GM12878 (cell line): ENCODE measurements at regions not wholly inside any gene's neighbourhood (a gene's known extent, or its start where the extent isn't known, plus 50 kb on each side); places are given as distances from the start of the nearest gene placed in this dataset.

Experiments
- ATAC-seq: fragments of 200-7000 bp; cut with Tn5 transposase; 3 replicates; pipeline ENCODE4 v1.9.1; 2020; ENCODE audit warnings: mild to moderate bottlenecking, moderate library complexity
- BruUV-seq: library from RNA; stranded (reverse); fragments of 400-500 nt; replicated peaks from 2 replicates; lab custom pipeline; 2021; lab: Mats Ljungman, UMichigan
- CTCF ChIA-PET: fragments of 300-600 bp; sonication (Branson Sonifier 250); formaldehyde crosslinking; extraction: SDS; loops from one replicate; lab custom pipeline; 2021; ENCODE audit warnings: inconsistent platforms; lab: Yijun Ruan, JAX
- POLR2A ChIA-PET: fragments of 350-600 bp; formaldehyde crosslinking; extraction: SDS; loops from one replicate; lab custom pipeline; 2021; ENCODE audit warnings: inconsistent platforms; lab: Charles Lee
- RAD21 ChIA-PET: fragments of 300-600 bp; sonication (Branson Sonifier 250); formaldehyde crosslinking; loops from one replicate; lab custom pipeline; 2023; ENCODE audit warnings: antibody characterized with exemption; ENCODE audit not compliant: unreplicated experiment; lab: Charles Lee
- SMC1A ChIA-PET: fragments of 300-600 bp; sonication (Branson Sonifier 250); formaldehyde crosslinking; loops from one replicate; lab custom pipeline; 2023; ENCODE audit not compliant: unreplicated experiment, uncharacterized antibody; lab: Charles Lee
- DNase-seq: peaks from one replicate; pipeline ENCODE4 v3.0.0-alpha.2; 2011; ENCODE audit warnings: low read depth, low spot score
- FAIRE-seq: peaks from 3 replicates; lab custom pipeline; 2011; peaks lifted over from hg19 to GRCh38; lab: Jason Lieb, UNC
- H2AFZ ChIP-seq: 2 replicates; pipeline ENCODE4 v1.6.0; 2011; ENCODE audit warnings: low read depth, low read length, control low read depth; ENCODE audit not compliant: control insufficient read depth
- H3K27ac ChIP-seq: 2 replicates; pipeline ENCODE4 v1.5.1; 2011; ENCODE audit warnings: control low read depth; ENCODE audit not compliant: control insufficient read depth, insufficient read depth
- H3K27me3 ChIP-seq, 2 experiments: replicated peaks in 1 of 2; 2 replicates each; pipeline versions ENCODE4 v1.6.0 to v1.6.1; 2011; ENCODE audit warnings: low read length in 1 of 2; ENCODE audit not compliant: control insufficient read depth in 2 of 2, insufficient read depth in 2 of 2
- H3K36me3 ChIP-seq, 2 experiments: 2 replicates each; pipeline ENCODE4 v1.5.1; 2011; ENCODE audit warnings: low read length in 1 of 2; ENCODE audit not compliant: control insufficient read depth in 2 of 2, insufficient read depth in 2 of 2
- H3K4me1 ChIP-seq: 2 replicates; pipeline ENCODE4 v1.6.1; 2011; ENCODE audit warnings: mild to moderate bottlenecking, low read length, moderate library complexity, mixed read lengths; ENCODE audit not compliant: control insufficient read depth, insufficient read depth
- H3K4me2 ChIP-seq: 2 replicates; pipeline ENCODE4 v1.6.0; 2011; ENCODE audit warnings: control low read depth; ENCODE audit not compliant: control insufficient read depth, insufficient read depth
- H3K4me3 ChIP-seq: fragments of 200-600 bp; sonication (generic); 2 replicates; pipeline ENCODE4 v1.5.1; 2016
- H3K79me2 ChIP-seq: 2 replicates; pipeline ENCODE4 v1.6.0; 2011; ENCODE audit warnings: low read length; ENCODE audit not compliant: control insufficient read depth, insufficient read depth
- H3K9ac ChIP-seq: 2 replicates; pipeline ENCODE4 v1.8.0; 2011; ENCODE audit warnings: low read length, control low read depth, mixed read lengths; ENCODE audit not compliant: control insufficient read depth, insufficient read depth
- H3K9me3 ChIP-seq: replicated peaks from 3 replicates; pipeline ENCODE4 v1.5.1; 2011; ENCODE audit warnings: mild to moderate bottlenecking, low read length; ENCODE audit not compliant: control insufficient read depth, insufficient read depth
- H4K20me1 ChIP-seq: 2 replicates; pipeline ENCODE4 v1.6.0; 2011; ENCODE audit not compliant: control insufficient read depth, insufficient read depth
- RAD21 ChIP-seq: IDR thresholded peaks from 2 replicates; pipeline ENCODE4 v1.6.1; 2011; ENCODE audit warnings: mild to moderate bottlenecking, low read depth, low read length, moderate library complexity; ENCODE audit not compliant: insufficient read depth
- WGBS: methylation state at CpG from one replicate; pipeline ENCODE4 v1.1.6; 2016; ENCODE audit warnings: low lambda C conversion rate; ENCODE audit not compliant: insufficient replicate concordance, insufficient coverage; ENCODE audit errors: missing lambda C conversion rate; 5-methylcytosine and 5-hydroxymethylcytosine counted together
- in situ Hi-C: fragments of 300-500 bp; cut with MboI; formaldehyde crosslinking; loops from 9 replicates; pipeline ENCODE4 v1.14.3; 2018; ENCODE audit warnings: mixed read lengths
- intact Hi-C: fragments of 100-400 bp; cut with micrococcal nuclease; formaldehyde crosslinking; loops from one replicate; pipeline ENCODE4 v1.14.2; 2022; ENCODE audit not compliant: unreplicated experiment
- TF ChIP-seq, protein P1 (sequence below): fragments of 450-650 bp; IDR thresholded peaks from 2 replicates; pipeline ENCODE4 v1.6.1; 2017; ENCODE audit warnings: antibody characterized with exemption, mild to moderate bottlenecking, moderate library complexity
- TF ChIP-seq, protein P2 (sequence below): fragments of 450-650 bp; IDR thresholded peaks from 2 replicates; pipeline ENCODE4 v1.6.1; 2017; ENCODE audit warnings: mild to moderate bottlenecking, moderate library complexity

DNA sequence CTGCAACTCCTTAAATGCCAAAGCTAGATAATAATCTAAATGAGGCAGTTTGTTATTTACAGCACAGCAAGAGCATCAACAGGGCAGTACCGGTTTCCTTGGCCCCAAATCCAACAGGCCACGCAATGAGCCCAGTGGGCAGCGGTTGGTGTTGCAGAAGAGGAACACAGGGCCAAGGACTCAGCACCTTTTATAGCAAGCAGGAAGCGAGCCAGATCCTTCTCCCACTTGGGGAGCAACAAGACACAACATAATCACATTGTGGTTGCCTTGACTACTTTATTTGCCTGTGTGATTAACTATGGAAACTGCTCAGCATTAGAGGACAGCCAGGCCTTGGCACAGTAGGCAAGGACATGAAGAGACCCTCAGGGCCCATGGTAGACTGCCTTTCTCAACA, 67.1 kb upstream of the HTR2A start (continued):
- TF ChIP-seq, protein P1, sequence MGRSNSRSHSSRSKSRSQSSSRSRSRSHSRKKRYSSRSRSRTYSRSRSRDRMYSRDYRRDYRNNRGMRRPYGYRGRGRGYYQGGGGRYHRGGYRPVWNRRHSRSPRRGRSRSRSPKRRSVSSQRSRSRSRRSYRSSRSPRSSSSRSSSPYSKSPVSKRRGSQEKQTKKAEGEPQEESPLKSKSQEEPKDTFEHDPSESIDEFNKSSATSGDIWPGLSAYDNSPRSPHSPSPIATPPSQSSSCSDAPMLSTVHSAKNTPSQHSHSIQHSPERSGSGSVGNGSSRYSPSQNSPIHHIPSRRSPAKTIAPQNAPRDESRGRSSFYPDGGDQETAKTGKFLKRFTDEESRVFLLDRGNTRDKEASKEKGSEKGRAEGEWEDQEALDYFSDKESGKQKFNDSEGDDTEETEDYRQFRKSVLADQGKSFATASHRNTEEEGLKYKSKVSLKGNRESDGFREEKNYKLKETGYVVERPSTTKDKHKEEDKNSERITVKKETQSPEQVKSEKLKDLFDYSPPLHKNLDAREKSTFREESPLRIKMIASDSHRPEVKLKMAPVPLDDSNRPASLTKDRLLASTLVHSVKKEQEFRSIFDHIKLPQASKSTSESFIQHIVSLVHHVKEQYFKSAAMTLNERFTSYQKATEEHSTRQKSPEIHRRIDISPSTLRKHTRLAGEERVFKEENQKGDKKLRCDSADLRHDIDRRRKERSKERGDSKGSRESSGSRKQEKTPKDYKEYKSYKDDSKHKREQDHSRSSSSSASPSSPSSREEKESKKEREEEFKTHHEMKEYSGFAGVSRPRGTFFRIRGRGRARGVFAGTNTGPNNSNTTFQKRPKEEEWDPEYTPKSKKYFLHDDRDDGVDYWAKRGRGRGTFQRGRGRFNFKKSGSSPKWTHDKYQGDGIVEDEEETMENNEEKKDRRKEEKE, result no peak
- TF ChIP-seq, protein P2, sequence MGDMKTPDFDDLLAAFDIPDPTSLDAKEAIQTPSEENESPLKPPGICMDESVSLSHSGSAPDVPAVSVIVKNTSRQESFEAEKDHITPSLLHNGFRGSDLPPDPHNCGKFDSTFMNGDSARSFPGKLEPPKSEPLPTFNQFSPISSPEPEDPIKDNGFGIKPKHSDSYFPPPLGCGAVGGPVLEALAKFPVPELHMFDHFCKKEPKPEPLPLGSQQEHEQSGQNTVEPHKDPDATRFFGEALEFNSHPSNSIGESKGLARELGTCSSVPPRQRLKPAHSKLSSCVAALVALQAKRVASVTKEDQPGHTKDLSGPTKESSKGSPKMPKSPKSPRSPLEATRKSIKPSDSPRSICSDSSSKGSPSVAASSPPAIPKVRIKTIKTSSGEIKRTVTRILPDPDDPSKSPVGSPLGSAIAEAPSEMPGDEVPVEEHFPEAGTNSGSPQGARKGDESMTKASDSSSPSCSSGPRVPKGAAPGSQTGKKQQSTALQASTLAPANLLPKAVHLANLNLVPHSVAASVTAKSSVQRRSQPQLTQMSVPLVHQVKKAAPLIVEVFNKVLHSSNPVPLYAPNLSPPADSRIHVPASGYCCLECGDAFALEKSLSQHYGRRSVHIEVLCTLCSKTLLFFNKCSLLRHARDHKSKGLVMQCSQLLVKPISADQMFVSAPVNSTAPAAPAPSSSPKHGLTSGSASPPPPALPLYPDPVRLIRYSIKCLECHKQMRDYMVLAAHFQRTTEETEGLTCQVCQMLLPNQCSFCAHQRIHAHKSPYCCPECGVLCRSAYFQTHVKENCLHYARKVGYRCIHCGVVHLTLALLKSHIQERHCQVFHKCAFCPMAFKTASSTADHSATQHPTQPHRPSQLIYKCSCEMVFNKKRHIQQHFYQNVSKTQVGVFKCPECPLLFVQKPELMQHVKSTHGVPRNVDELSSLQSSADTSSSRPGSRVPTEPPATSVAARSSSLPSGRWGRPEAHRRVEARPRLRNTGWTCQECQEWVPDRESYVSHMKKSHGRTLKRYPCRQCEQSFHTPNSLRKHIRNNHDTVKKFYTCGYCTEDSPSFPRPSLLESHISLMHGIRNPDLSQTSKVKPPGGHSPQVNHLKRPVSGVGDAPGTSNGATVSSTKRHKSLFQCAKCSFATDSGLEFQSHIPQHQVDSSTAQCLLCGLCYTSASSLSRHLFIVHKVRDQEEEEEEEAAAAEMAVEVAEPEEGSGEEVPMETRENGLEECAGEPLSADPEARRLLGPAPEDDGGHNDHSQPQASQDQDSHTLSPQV, result no peak

DNA sequence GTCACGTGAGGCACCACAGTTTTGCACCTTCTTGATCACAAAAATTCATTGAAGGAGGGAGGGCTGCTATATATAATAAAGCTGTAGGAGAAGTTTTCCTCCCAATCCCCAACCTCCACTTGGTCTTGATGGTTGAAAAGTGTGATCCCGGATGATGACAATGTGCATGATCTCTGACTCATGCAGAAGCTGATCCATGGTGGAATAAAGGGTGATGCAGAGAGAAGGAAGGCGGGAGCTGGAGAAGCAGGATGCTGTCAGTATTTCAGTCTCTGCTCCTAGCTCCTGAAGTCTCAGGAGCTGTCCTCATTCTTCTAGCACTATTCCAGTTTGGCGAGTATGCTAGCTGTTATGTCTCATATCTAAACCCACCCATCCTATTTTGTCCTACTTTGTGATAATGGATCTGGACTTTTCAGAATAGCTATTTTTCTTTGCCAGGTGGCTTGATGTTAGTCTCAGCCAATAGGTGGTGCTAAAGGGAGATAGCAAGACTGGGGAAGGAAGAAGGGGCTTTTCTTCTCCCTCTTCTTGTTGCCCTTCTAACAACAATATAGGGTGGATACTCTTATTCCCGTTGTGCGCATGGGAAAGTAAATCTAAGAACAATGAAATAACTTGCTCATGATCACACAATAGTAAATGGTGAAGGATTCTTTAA, 65.6 kb upstream of the HTR2A start:
- ChIA-PET CTCF (interaction anchor here (0.6 to 6.1 kb wide), 33 partner anchors 10 to 813 kb away, joined by 3 to 51 read pairs (median 4); no protein-coding TSS in a partner anchor), POLR2A (interaction anchor here (0.6 kb wide), 1 partner anchor 128 kb away, joined by 3 read pairs; no protein-coding TSS in a partner anchor)
- TF ChIP-seq, protein P2, result no peak
- TF ChIP-seq RAD21, result peak; percentile 75

More for the DNA sequence above, 65.6 kb upstream of the HTR2A start:
- intact Hi-C loops (loop anchor here (1.0 to 10.0 kb wide), 3 partner anchors 135 to 482 kb away; no protein-coding TSS in a partner anchor), in situ Hi-C loops (no loop called here)
- DNase-seq, result no peak
- H2AFZ ChIP-seq, result no peak overlapping the region; the same call in 1 of the 2 replicates
- BruUV-seq, result no TSS peak
- no peaks in the 10 kb centered on the region for H3K36me3 ChIP-seq
- 47% methylated on average over 6 of the region's 6 CpGs for WGBS
- peak overlapping the region; percentile 12 for H3K9ac ChIP-seq
- peak; percentile 67 for ATAC-seq
- peak; percentile 41 for FAIRE-seq
- H3K79me2 ChIP-seq, result no peaks in the 10 kb centered on the region
- ChIA-PET RAD21 (interaction anchor here (0.5 to 1.6 kb wide), 10 partner anchors 8 to 1807 kb away, joined by 3 to 6 read pairs (median 3); no protein-coding TSS in a partner anchor), SMC1A (interaction anchor here (0.6 to 2.0 kb wide), 15 partner anchors 9 to 891 kb away, joined by 3 to 8 read pairs (median 3); partner anchors contain the start of gene ESD)
- no peak overlapping the region for H3K4me3 ChIP-seq
- H3K4me1 ChIP-seq, result peaks cover 16% of the 10 kb centered on the region
- no peaks in the 10 kb centered on the region for H4K20me1 ChIP-seq
- no peaks in the 10 kb centered on the region; the same call in 2 of the 3 replicates for H3K9me3 ChIP-seq
- H3K27ac ChIP-seq, result no peak overlapping the region
- no peaks in the 10 kb centered on the region for H3K27me3 ChIP-seq
- peak overlapping the region; percentile 35; the same call in 1 of the 2 replicates for H3K4me2 ChIP-seq
